H1 (cell line): ENCODE measurements at regions not wholly inside any gene's neighbourhood (a gene's known extent, or its start where the extent isn't known, plus 50 kb on each side); places are given as distances from the start of the nearest gene placed in this dataset.

Experiments used
- CHD2 ChIP-seq: IDR thresholded peaks from 2 replicates; pipeline ENCODE4 v1.6.1; 2012; ENCODE audit warnings: low read length, improper control_type of control experiment
- JUND ChIP-seq: IDR thresholded peaks from 2 replicates; pipeline ENCODE4 v1.6.1; 2011; ENCODE audit warnings: mild to moderate bottlenecking, improper control_type of control experiment, low read length
- KDM1A ChIP-seq: fragments of 200-600, 300-600 bp; sonication (generic); IDR thresholded peaks from 2 replicates; pipeline ENCODE4 v1.7.1; 2016; ENCODE audit warnings: mild to moderate bottlenecking, low read length, borderline replicate concordance
- POLR2AphosphoS5 ChIP-seq: IDR thresholded peaks from 2 replicates; pipeline ENCODE4 v1.6.1; 2011; ENCODE audit warnings: low read depth, low read length
- TBP ChIP-seq: IDR thresholded peaks from 2 replicates; pipeline ENCODE4 v1.6.1; 2011; ENCODE audit warnings: low read depth, low read length, improper control_type of control experiment
- TF ChIP-seq, protein P1 (sequence below): fragments of 300-600 bp; sonication (generic); IDR thresholded peaks from 2 replicates; pipeline ENCODE4 v1.7.1; 2012; ENCODE audit warnings: low read length, moderate library complexity, mild to moderate bottlenecking, inconsistent platforms; ENCODE audit not compliant: insufficient replicate concordance

- TF ChIP-seq, protein P1, sequence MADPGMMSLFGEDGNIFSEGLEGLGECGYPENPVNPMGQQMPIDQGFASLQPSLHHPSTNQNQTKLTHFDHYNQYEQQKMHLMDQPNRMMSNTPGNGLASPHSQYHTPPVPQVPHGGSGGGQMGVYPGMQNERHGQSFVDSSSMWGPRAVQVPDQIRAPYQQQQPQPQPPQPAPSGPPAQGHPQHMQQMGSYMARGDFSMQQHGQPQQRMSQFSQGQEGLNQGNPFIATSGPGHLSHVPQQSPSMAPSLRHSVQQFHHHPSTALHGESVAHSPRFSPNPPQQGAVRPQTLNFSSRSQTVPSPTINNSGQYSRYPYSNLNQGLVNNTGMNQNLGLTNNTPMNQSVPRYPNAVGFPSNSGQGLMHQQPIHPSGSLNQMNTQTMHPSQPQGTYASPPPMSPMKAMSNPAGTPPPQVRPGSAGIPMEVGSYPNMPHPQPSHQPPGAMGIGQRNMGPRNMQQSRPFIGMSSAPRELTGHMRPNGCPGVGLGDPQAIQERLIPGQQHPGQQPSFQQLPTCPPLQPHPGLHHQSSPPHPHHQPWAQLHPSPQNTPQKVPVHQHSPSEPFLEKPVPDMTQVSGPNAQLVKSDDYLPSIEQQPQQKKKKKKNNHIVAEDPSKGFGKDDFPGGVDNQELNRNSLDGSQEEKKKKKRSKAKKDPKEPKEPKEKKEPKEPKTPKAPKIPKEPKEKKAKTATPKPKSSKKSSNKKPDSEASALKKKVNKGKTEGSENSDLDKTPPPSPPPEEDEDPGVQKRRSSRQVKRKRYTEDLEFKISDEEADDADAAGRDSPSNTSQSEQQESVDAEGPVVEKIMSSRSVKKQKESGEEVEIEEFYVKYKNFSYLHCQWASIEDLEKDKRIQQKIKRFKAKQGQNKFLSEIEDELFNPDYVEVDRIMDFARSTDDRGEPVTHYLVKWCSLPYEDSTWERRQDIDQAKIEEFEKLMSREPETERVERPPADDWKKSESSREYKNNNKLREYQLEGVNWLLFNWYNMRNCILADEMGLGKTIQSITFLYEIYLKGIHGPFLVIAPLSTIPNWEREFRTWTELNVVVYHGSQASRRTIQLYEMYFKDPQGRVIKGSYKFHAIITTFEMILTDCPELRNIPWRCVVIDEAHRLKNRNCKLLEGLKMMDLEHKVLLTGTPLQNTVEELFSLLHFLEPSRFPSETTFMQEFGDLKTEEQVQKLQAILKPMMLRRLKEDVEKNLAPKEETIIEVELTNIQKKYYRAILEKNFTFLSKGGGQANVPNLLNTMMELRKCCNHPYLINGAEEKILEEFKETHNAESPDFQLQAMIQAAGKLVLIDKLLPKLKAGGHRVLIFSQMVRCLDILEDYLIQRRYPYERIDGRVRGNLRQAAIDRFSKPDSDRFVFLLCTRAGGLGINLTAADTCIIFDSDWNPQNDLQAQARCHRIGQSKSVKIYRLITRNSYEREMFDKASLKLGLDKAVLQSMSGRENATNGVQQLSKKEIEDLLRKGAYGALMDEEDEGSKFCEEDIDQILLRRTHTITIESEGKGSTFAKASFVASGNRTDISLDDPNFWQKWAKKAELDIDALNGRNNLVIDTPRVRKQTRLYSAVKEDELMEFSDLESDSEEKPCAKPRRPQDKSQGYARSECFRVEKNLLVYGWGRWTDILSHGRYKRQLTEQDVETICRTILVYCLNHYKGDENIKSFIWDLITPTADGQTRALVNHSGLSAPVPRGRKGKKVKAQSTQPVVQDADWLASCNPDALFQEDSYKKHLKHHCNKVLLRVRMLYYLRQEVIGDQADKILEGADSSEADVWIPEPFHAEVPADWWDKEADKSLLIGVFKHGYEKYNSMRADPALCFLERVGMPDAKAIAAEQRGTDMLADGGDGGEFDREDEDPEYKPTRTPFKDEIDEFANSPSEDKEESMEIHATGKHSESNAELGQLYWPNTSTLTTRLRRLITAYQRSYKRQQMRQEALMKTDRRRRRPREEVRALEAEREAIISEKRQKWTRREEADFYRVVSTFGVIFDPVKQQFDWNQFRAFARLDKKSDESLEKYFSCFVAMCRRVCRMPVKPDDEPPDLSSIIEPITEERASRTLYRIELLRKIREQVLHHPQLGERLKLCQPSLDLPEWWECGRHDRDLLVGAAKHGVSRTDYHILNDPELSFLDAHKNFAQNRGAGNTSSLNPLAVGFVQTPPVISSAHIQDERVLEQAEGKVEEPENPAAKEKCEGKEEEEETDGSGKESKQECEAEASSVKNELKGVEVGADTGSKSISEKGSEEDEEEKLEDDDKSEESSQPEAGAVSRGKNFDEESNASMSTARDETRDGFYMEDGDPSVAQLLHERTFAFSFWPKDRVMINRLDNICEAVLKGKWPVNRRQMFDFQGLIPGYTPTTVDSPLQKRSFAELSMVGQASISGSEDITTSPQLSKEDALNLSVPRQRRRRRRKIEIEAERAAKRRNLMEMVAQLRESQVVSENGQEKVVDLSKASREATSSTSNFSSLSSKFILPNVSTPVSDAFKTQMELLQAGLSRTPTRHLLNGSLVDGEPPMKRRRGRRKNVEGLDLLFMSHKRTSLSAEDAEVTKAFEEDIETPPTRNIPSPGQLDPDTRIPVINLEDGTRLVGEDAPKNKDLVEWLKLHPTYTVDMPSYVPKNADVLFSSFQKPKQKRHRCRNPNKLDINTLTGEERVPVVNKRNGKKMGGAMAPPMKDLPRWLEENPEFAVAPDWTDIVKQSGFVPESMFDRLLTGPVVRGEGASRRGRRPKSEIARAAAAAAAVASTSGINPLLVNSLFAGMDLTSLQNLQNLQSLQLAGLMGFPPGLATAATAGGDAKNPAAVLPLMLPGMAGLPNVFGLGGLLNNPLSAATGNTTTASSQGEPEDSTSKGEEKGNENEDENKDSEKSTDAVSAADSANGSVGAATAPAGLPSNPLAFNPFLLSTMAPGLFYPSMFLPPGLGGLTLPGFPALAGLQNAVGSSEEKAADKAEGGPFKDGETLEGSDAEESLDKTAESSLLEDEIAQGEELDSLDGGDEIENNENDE: no peak
- TF ChIP-seq TBP (no peak), JUND (no peak), CHD2 (no peak), POLR2AphosphoS5 (no peak), KDM1A (no peak)
- TF ChIP-seq, all 59 proteins: peak for 0
These were observed 758.7 kb downstream of the BRD1 start (continued) for GRCh38 chr22:49068861-49069500.
